ENCODE measurements at regions not wholly inside any gene's neighbourhood (a gene's known extent, or its start where the extent isn't known, plus 50 kb on each side); places are given as distances from the start of the nearest gene placed in this dataset.
"Not testable (repeated sequence)": the region's sequence is repeated elsewhere in the genome, so short reads cannot be mapped to it uniquely, and the experiment has no call there.

DNA sequence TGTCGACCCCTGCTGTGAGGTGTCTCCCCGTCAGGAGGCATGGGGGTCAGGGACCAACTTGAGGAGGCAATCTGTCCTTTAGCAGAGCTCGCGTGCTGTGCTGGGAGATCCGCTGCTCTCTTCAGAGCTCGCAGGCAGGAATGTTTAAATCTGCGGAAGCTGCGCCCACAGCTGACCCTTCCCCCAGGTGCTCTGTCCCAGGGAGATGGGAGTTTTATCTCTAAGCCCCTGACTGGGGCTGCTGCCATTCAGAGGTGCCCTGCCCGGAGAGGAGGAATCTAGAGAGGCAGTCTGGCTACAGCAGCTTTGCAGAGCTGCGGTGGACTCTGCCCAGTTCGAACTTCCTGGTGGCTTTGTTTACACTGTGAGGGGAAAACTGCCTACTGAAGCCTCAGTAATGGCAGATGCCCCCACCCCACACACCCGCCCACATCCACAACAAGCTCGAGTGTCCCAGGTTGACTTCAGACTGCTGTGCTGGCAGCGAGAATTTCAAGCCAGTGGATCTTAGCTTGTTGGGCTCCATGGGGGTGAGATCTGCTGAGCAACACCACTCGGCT lies 133.1 kb downstream of the CENPC start:
- H3K27me3 Mint-ChIP-seq; intact Hi-C loops (cut with micrococcal nuclease); H3K9me3 Mint-ChIP-seq; ATAC-seq; CTCF ChIA-PET; POLR2A ChIA-PET; H3K4me1 Mint-ChIP-seq (ENCODE audit: low read depth); DNase-seq; H3K4me3 Mint-ChIP-seq; H3K36me3 Mint-ChIP-seq (ENCODE audit: low read depth); H3K27ac Mint-ChIP-seq: not testable (repeated sequence)

DNA sequence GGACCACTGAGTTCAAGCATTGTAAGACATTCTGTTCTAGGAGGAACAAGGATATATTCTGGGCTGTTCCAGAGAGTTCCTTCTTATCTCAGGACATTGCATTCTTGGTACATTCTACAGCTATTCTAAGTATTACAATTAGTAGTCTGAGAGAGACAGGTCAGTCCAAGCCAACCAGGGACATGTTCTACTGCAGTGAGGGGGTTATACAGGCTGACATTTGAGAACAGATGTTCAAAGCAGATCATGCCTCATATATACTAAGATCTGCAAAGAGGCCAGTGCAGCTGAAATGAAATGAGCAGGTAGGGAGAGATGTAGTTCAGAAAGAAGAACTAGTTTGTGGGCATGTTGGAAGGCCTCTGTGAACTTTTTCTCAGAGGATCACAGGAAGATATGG lies 142.0 kb downstream of the CENPC start:
- DNase-seq (no peak), ATAC-seq (no peak)
- Mint-ChIP-seq H3K27me3 (no peaks in the 10 kb centered on the region), H3K9me3 (peaks cover 4% of the 10 kb centered on the region), H3K36me3 (ENCODE audit: low read depth) (no peaks in the 10 kb centered on the region), H3K4me1 (ENCODE audit: low read depth) (no peaks in the 10 kb centered on the region), H3K27ac (no peak overlapping the region), H3K4me3 (no peak overlapping the region)
- intact Hi-C loops (cut with micrococcal nuclease): no loop called here
- ChIA-PET POLR2A (no interaction called here), CTCF (interaction anchor here (0.8 kb wide), 1 partner anchor 10 kb away, joined by 3 read pairs; no protein-coding TSS in a partner anchor)
- TF ChIP-seq, protein P1, sequence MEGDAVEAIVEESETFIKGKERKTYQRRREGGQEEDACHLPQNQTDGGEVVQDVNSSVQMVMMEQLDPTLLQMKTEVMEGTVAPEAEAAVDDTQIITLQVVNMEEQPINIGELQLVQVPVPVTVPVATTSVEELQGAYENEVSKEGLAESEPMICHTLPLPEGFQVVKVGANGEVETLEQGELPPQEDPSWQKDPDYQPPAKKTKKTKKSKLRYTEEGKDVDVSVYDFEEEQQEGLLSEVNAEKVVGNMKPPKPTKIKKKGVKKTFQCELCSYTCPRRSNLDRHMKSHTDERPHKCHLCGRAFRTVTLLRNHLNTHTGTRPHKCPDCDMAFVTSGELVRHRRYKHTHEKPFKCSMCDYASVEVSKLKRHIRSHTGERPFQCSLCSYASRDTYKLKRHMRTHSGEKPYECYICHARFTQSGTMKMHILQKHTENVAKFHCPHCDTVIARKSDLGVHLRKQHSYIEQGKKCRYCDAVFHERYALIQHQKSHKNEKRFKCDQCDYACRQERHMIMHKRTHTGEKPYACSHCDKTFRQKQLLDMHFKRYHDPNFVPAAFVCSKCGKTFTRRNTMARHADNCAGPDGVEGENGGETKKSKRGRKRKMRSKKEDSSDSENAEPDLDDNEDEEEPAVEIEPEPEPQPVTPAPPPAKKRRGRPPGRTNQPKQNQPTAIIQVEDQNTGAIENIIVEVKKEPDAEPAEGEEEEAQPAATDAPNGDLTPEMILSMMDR (IDR thresholded peaks at IDR 0.05): no peak

DNA sequence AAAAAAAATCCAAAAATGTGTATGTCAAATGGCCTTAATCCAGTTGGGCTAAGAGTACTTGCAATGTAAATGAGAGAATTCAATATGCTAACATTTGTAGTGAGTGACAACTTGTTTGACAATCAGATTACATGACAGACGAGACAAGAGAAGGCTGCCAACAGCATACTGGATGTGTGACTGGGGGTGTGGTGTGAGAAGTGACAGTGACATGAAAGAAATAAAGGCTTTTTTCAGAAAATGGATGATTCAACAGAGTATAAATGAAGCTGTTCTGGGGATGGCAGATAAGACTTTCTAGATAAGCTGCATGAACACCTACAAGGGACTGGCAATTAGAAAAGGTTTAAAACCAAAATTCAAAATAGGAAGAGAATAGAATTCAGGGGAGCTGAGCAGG lies 143.4 kb downstream of the CENPC start:
- H3K27ac Mint-ChIP-seq: no peak overlapping the region
- ChIA-PET POLR2A (no interaction called here), CTCF (interaction anchor here (1.6 kb wide), 1 partner anchor 9 kb away, joined by 6 read pairs; no protein-coding TSS in a partner anchor)
- H3K36me3 Mint-ChIP-seq (ENCODE audit: low read depth): no peaks in the 10 kb centered on the region
- H3K27me3 Mint-ChIP-seq: no peaks in the 10 kb centered on the region
- H3K4me3 Mint-ChIP-seq: no peak overlapping the region
- no peaks in the 10 kb centered on the region for H3K4me1 Mint-ChIP-seq (ENCODE audit: low read depth)
- intact Hi-C loops (cut with micrococcal nuclease): no loop called here
- peaks cover 2% of the 10 kb centered on the region for H3K9me3 Mint-ChIP-seq
- ATAC-seq (no peak), DNase-seq (no peak)
- TF ChIP-seq, protein P1 (IDR thresholded peaks at IDR 0.05): no peak

DNA sequence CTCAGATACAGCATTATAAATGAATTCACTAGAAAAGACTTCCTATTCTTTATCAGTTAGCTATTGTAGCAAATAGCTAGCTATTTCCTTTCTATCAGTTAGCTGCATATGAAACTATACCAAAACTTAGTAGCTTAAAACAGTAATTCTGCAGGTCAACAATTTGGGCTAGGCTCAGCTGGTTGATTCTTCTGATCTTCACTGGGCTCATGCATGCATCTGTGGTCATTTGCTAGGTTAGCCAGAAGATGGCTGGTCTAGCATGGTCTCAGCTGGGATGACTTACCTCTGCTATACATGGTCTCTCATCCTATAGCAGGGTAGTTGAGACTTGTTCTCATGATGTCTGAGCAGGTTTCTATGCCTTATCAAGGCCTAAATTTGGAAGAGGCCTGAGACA lies 147.4 kb downstream of the CENPC start:
- ChIA-PET POLR2A (no interaction called here), CTCF (no interaction called here)
- H3K4me3 Mint-ChIP-seq: no peak overlapping the region
- intact Hi-C loops (cut with micrococcal nuclease): no loop called here
- DNase-seq (no peak), ATAC-seq (no peak)
- no peaks in the 10 kb centered on the region for H3K9me3 Mint-ChIP-seq
- H3K27ac Mint-ChIP-seq: no peak overlapping the region
- H3K36me3 Mint-ChIP-seq (ENCODE audit: low read depth): no peaks in the 10 kb centered on the region
- H3K4me1 Mint-ChIP-seq (ENCODE audit: low read depth): no peaks in the 10 kb centered on the region
- TF ChIP-seq, protein P1 (IDR thresholded peaks at IDR 0.05): no peak
- no peaks in the 10 kb centered on the region for H3K27me3 Mint-ChIP-seq

DNA sequence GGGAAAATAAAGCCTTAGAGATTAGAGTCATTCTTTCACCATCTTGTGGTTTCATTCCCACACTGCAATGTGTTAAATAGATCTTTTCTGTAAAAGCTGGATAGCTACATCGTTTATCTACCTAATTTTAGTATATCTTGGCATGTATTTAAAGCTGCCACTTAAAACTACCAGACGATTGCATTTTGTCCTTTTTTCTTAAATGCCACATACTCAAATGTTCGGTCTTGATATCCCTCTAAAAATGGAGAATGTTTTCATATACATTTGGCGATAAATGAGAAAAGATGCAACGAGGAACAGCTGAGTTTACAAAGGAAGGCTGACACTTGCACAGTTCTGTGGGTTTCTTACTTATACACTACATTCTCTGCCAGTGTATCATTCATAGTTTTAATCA lies 148.3 kb downstream of the CENPC start:
- TF ChIP-seq, protein P1 (IDR thresholded peaks at IDR 0.05): no peak
- ATAC-seq: no peak
- Mint-ChIP-seq H3K4me3 (no peak overlapping the region), H3K36me3 (ENCODE audit: low read depth) (no peaks in the 10 kb centered on the region), H3K27me3 (no peaks in the 10 kb centered on the region), H3K27ac (no peak overlapping the region), H3K9me3 (no peaks in the 10 kb centered on the region), H3K4me1 (ENCODE audit: low read depth) (no peaks in the 10 kb centered on the region)
- CTCF ChIA-PET: no interaction called here
- POLR2A ChIA-PET: no interaction called here
- intact Hi-C loops (cut with micrococcal nuclease): no loop called here
- DNase-seq: no peak

DNA sequence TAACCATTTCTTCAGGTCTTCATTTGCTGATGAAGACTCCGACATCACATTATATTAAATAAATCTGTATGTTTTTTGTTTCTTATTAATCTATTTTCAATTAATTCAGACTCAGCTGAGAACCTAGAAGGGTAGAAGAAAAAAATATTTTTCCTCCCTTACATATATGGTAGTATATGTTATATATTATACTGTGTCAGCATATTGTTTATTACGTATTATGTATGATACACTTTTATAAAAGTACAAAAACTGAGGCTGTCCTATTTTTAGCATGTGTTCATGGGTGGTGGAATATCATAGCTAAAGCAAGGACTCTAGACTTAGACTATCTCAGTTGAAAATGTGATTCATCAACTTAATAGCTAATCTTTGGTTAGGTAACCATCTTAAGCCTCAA lies 149.3 kb downstream of the CENPC start:
- intact Hi-C loops (cut with micrococcal nuclease): no loop called here
- TF ChIP-seq, protein P1 (IDR thresholded peaks at IDR 0.05): no peak
- DNase-seq: no peak
- no peaks in the 10 kb centered on the region for H3K27me3 Mint-ChIP-seq
- no peaks in the 10 kb centered on the region for H3K9me3 Mint-ChIP-seq
- ATAC-seq: no peak
- H3K27ac Mint-ChIP-seq: no peak overlapping the region
- CTCF ChIA-PET: interaction anchor here (0.9 kb wide), 1 partner anchor 18 kb away, joined by 3 read pairs; no protein-coding TSS in a partner anchor
- POLR2A ChIA-PET: no interaction called here
- H3K4me1 Mint-ChIP-seq (ENCODE audit: low read depth): no peaks in the 10 kb centered on the region
- no peaks in the 10 kb centered on the region for H3K36me3 Mint-ChIP-seq (ENCODE audit: low read depth)
- H3K4me3 Mint-ChIP-seq: no peak overlapping the region

Measured in activated CD8-positive, alpha-beta T cell treated with anti-CD3 and anti-CD28 coated beads for 36 hours (primary cell).